Activated CD4-positive, alpha-beta T cell treated with anti-CD3 and anti-CD28 coated beads, Interleukin-2, amount 50 U/mL, for 24 hours (primary cell): ENCODE measurements at regions not wholly inside any gene's neighbourhood (a gene's known extent, or its start where the extent isn't known, plus 50 kb on each side); places are given as distances from the start of the nearest gene placed in this dataset.
"Not testable (repeated sequence)": the region's sequence is repeated elsewhere in the genome, so short reads cannot be mapped to it uniquely, and the experiment has no call there.

Experiments used
- DNase-seq, 2 donors: peaks; one replicate each; pipeline ENCODE4 v3.0.0-alpha.2; 2020; ENCODE audit warnings: low read depth in 1 of 2, low spot score in 1 of 2

DNA sequence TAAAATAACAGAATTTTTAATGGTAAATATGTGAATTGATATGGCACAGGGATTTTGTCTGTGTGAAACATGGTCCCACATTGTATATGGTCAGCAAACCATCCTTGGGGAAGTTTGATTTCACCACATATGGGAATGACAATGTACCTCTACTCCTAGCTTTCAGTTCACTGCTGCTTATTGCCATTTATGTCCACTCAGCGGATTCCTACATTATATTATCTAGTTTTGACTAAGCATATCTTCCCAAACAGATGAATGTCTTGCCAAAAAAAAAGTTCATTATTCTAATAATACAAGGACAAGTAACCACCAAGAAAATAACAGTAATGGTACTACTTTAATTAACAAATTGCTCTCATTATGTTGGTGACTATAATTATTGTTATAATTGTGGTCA is 1521.6 kb downstream of the MAT2B start:
- DNase-seq: no peak

DNA sequence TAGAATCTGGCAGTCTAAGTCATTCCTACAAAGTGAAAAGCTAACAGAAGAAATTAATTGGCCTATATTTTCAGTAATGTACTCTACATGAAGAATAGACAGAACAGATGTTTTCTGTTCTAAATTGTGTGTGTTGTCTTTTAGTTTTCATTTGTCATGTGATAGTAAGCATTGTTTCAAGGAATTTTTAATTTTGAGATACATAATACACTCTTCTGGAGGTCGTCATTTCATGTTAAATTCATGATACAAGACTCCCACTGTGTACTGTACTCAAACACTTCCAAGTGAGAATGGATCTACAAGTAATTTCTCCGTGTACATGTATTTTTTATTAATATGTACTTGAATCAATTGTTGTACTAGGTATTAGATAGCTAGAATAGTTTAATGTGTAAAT is 1522.9 kb downstream of the MAT2B start:
- DNase-seq: no peak

DNA sequence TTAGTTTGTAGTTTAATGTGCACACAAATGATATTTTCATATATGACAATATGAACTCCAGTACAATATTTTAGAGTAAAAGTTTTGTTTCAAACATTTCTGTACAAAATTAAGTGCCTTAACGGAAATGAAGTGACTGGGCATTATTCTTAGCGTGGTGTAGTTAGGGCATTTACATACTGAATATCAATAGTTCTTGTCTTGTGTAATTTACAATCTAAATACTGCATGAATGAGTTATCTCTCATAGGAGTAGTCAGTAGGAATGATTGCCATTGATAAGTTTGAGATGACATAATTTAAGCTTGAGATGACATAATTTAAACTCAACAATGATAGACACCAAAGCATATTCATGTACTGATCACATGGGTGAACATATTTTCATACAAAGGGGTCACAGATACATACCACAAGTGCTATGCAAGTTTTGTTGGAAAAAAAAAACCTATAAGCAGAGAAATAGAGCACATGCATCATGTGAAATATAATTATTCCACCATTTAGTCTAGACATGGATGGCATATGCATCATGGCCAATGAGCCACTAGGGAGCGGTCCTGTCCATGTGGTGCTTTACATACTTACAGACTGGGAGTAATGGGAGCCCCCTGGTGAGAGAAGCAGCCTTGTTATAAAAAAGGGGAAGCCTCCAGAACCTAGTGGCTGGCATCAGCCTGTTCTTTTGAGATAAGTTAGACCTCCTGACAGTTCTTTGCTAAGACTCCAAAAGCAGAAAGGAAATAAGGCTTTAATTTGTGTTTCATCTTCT is 1523.9 kb downstream of the MAT2B start:
- DNase-seq: no peak

DNA sequence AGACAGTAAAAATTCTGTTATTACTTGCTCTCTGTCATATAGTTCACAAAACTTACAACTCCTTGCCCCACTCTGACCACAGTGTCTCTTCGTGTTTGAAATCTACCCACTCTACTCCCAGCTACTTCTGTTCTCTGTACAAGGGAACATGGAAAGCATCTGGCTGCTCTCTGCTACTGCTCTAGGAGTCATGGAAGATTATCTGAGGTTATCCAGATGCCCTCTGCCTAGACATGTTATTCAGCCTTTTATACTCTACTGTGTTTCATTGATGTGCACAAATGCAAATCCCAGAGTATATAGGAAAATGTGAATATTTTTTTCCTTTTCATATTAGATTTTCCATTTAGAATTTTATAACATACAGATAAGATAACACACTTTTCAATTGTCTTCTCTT is 1525.6 kb downstream of the MAT2B start:
- no peak for DNase-seq

DNA sequence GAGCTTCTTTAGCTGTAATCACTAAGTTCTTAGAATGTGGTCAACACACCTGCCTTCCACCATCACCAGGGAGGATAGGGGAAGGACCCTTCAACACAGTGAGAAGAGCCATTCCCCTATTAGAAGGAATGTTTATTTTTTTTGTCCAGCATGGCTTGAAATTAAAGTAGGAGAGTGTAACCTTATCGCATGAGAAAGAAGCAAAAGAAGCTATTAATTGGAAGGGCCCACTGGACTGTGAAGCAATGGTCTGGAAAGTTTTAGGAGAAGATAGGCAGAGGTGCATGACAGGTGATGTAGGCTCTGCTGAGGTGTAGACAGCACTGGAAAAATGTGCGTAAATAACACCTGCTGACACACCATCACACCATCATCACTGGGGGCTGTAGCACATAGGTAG is 1526.0 kb downstream of the MAT2B start:
- DNase-seq: no peak

DNA sequence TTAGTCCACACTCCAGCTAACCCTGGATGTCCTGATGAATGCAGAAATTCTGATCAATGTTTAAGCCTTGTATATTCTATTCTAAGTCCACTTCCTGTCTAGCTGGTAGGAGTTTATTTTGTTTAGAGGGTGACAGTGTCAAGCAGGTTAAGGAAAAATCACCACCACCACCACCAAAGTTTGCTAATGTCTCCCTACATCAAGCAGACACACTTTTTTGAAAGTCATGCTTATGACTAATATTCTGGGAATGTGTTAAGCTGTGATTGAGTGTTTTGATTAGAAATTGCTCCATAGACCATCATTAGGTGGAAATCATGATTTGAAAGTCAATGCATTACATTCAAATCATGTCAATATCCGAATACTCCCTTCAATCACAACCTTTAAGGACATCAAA is 1530.1 kb downstream of the MAT2B start:
- DNase-seq: no peak

DNA sequence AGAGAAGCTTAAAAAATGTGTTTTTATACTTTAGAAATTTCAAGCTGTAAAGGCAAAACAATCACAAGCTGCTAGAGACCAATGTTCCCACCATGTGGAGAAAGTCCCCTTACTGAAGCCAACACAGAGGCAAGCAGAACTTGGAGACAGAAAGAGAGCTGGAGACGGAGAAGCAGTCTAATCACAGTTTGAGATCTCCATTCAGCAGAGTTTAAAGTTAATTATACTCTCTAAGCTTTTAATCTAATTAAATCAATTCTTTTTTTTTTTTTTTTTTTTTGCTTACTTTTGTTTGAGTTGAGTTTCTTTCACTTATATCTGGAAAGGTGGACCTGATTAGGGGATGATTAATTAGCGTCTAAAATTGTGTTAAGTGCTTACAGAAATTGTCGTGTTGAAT is 1534.3 kb downstream of the MAT2B start:
- no peak for DNase-seq

DNA sequence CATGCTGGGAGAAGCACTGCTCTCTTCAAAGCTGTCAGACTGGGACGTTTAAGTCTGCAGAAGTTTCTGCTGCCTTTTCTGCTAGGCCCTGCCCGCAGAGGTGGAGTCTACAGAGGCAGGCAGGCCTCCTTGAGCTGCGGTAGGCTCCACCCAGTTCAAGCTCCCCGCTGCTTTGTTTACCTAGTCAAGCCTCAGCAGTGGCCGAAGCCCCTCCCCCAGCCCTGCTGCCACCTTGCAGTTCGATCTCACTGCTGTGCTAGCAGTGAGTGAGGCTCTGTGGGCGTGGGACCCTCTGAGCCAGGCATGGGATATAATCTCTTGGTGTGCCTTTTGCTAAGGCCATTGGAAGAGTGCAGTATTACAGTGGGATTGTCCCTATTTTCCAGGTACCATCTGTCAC is 1540.5 kb downstream of the MAT2B start:
- not testable (repeated sequence) for DNase-seq

DNA sequence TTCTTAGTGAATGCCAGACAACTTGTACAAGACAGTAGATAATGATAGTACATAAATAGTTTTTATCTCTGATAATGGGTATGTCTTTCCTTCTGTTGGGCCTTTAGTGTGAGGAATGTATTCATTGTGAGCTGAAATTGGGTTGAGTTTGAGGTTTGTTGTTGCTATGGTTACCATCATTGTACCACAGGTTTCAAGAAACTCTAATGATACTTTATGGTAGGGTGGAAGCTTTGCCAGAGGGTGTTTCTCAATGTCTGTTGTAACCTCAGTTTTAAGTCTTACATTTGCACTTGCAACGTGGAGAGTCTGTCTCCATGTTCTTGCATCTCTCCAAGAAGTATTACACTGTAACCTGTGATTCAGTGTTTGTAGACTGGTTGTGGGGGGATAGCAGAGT is 1550.1 kb downstream of the MAT2B start:
- no peak for DNase-seq

DNA sequence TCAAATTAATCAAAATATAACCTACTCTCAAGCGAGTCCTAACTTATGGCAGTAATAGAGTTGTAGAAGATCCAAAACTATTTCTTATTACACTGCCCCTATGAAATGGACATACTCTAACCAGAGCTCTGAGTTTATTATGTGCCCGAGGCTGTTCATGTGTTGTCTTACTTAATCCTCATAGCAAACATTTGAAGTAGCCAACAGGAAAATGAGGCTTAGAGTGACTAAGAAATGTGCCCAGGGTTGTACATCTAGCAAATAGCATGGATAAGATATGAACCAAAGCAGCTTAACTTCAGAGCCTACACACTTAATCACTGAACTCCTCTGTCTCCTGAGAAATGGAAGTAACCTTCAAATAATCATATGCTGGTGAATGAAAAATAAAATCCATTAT is 1551.7 kb downstream of the MAT2B start:
- no peak for DNase-seq

DNA sequence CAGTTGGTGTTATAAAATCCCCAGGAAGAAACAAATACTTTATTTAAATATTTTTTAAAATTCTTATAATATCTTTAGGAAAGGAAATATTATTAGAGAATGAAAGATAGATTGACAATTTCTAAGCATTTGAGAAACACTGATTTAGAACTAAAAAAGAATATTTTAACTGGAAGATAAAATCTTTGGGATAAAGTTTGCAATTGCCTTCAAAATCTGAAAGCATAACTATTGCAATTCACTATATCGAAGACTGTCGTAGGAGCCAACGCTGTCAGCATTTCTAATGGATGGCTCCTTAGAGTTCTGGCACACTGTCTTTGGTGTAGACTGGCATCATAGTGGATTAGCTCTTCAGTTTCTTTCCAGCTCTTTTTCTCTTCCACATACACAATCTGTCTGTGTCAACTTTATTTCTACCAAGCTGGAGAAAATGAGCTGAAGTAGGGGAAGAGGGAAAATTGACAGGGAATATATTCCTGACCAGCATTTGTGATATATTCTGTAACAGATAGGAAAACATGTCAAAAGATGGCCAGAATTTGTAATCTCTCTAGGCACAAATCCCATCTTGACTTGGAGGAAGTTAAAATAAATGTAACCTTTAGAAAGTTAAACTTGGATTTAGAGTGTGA is 1561.4 kb downstream of the MAT2B start:
- no peak for DNase-seq

DNA sequence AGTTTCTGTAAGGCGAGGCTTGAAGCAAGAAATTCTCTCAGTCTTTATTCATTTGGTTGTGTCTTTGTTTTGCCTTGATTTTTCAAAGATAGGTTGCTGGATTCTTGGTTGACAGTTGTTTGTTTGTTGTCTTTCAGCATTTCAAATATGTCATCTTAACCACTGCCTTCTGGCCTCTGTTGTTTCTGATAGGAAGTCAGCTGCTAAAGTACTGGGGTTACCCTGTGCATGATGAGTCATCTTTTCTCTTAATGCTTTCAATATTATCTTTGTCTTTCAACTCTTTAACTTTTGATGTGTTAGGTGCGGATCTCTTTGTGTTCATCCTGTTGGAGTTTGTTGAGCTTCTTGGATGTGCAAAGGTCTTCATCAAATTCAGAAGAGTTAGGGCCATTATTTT is 1571.3 kb downstream of the MAT2B start:
- no peak for DNase-seq

DNA sequence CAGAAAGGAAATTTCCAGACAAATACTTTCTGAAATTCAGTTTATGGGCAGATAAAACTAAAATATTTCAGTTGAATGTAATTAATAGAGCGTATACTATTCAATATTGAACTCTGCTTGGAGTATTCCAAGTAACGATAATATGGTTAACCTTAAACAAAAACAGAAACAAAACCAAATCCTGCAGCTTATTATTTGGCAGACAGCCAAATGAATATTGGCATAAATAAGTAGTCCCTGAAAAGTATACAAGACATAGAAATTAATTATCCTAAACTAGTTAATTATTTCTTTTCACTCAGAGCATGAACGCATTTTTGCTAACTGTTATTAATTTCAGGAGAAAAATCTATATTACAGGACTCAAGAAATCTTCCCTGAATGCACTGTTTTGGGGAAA is 1574.0 kb downstream of the MAT2B start:
- DNase-seq: no peak

DNA sequence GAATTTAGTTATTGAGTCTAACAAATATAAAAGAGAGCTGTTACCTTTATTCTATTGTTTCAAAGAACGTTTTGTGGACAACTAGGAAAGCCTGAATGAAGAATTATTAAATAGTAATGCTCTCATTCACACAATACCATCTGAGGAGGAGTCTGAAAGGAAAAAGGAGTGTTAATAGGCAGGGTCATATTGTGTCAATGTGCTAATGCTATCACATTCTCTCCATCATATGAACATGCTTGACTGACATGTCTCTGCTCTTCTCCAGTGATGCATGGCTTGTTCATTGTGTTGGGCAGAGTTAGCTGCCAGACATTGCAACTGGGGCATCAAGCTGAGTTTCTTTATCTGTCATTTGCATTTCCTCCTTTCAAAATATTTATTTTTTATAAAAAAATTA is 1578.0 kb downstream of the MAT2B start:
- no peak for DNase-seq

DNA sequence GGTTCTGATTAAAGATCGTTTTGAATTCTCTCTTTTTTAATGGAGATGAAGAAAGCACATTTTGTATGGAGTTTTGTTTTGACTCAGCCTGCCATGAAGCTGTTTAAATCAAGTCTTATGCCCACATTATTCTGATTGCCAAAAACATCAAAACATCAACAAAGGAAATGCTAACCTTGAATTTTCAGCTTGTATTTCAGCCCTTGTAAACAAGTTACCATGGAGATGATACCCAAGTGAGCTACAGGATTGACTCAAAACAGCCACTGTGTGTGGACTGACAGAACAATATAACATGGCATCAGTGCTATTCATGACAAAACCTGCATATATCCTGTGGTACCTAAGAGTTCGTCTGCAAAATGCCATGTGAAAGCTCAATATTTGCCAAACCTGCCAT is 1581.0 kb downstream of the MAT2B start:
- no peak for DNase-seq

DNA sequence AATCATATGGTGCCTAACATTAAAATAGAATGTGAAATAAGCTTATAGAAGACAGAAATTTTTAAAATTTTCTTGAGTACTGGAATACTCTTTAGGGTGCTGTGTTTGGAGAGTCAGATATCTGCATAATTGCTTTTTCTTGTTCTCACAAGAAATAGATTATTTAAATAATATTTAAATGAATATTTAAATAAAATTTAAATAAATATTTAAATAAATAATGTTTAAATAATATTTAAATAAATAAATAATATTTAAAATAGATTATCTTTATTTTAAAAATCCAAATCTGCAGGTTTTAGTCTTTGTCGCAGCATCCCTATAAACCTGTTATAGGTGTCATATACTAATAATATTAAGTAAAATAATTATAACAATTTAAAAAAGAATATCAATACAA is 1589.4 kb downstream of the MAT2B start:
- no peak for DNase-seq

DNA sequence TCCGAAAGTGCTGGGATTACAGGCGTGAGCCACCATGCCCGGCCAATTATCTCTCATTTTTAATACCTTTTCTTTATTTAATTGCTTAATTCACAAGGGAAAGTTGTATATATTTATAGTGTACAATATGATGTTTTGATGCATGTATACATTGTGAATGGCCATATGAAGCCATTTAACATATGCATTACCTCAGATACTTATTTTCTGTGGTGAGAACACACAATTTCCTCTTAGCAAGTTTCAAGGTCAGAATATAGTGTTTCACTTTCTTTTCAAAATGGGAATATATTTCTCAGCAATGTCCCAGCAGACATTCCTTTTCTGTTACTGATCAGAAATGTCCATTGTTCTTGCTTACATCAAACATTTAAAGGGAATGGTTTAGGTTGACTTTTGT is 1596.3 kb downstream of the MAT2B start:
- no peak for DNase-seq

DNA sequence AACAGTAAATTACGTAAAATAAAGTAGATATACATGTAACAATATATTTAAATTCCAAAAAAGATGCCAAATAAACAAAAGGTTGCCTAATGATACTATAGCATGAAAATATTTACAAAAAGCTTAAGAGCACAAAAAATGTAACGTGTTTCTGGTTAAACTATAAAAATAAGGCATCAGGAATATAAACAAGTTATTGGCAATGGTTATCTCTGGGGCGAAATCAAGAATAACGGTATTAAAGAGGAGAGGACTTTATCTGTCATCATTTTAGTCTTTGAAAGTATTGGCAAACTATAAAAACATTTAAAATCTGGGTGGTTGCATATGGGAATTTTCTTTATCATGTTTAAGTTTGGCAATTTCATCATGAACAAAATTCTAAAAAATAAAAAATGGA is 1599.2 kb downstream of the MAT2B start:
- DNase-seq: no peak

DNA sequence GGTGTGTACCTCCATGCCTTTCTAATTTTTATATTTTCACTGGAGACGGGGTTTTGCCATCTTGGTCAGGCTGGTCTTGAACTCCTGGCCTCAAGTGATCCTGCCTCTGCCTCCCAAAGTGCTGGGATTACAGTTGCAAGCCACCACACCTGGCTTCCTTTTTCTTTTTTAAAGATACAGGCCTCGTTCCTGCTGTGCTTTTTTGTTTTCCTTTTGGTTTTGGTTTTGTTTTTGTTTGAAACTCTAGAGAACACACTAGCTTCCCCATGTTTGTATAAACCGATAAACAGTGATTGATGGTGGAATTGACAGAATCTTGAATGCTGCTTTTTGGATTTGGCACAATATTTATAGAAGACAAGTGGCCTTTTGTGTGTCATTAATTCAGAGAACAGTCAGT is 1603.4 kb downstream of the MAT2B start:
- DNase-seq: no peak

DNA sequence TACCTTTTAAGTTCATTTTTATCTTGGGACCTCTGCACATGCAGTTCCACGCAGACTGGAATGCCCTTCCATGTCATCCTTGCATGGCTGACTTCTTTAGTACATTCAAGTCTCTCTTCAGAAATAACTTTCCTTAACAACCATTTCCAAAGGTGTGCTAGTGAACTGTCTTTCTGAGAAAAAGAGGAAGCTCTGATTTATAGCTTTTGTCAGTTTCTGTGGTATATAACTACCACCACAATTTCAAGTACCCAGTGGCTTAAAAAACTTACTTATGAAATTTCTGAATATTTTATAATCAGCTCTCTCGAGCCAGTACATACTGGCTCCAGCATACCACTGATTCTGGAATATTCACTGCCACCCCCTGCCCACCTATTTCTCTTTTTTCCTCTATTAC is 1613.8 kb downstream of the MAT2B start:
- no peak for DNase-seq

DNA sequence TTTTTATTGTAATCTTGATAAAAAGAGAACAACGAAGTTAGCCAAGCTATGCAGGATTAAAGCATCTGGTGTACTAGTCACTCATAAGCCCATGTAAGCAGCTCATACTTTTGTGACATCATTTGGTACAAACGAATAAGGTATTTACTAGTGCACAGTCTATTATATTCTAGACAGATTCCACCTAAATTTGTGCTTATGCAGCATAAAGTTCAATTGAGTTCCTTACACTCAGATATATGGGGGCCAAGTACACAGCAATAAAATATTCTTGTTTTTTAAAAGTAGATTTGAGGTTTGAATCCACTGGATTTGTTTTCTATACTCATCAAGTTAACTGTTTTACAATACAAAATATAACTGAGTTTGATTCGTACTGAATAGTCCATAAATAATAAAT is 1621.2 kb downstream of the MAT2B start:
- DNase-seq: no peak

DNA sequence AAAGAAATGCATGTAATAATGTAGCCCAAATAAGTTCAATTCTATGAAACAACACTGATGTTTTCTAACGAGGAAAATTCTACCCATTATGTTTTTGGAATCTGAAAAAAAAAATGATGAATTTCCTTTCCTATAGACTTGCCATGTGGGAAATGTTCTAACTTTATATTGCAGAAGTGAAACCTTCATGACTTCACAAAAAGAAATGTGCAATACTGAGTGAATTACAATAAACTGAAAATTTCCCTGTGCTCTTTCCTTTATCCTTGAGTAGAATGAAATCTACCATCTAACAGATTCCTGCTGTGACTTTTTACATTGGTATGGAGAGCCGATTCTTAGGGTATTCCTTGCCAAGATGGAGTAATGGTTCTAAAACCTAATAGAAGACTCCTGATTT is 1622.5 kb downstream of the MAT2B start:
- no peak for DNase-seq

DNA sequence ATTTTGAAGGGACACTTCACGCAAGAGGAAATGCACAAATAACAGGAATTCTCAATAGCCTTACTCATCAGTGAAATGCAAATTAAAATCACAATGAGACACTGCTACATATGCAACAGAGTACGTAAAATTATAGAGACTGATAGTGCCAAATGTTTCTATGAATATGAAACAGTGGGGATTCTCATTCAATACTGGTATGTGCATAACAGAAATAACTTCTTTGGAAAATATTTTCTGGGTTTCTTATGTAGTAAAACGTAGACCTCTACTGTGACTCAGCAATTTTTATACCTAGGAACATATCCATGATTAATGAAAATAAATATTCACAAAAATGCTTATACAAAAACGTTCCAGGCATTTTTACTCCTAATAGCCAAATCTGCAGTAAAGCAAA is 1625.2 kb downstream of the MAT2B start:
- no peak for DNase-seq
